Transverse colon (tissue), 4 donors: ENCODE measurements at regions not wholly inside any gene's neighbourhood (a gene's known extent, or its start where the extent isn't known, plus 50 kb on each side); places are given as distances from the start of the nearest gene placed in this dataset.

ENCODE experiments used
- POLR2AphosphoS5 ChIP-seq, 3 donors: sonication (generic); formaldehyde crosslinking; IDR thresholded peaks; one replicate each; pipeline ENCODE4 v1.6.1; 2016; ENCODE audit warnings: antibody characterized with exemption in 3 of 3
- TF ChIP-seq, protein P1 (sequence below), 5 experiments: fragments of 200-600 bp in 3 of 5; fragments of 450-650 bp in 2 of 5; sonication (generic) in 3 of 5; IDR thresholded peaks; 1 replicate in 2 of 5; 2 replicates in 3 of 5; pipeline ENCODE4 v1.5.1; 2016 to 2017; ENCODE audit warnings: antibody characterized with exemption in 5 of 5, inconsistent platforms in 3 of 5, mild to moderate bottlenecking in 2 of 5, moderate library complexity in 1 of 5

DNA sequence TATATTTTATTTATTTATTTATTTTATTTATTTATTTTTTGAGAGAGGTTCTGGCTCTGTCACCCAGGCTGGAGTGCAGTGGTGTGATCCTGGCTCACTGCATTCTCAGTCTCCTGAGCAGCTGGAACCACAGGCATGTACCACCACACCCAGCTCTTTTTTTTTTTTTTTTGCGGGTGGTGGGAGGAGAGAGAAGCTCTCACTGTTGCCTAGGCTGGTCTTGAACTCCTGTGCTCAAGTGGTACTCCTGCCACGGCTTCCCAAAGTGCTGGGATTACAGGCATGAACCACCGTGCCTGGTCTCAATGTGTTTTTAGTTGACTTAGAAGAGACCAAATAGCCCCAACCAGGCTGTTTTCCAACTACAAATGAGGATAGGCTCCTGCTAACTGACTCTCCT lies 80.7 kb downstream of the PDCL3 start:
- TF ChIP-seq, protein P1, sequence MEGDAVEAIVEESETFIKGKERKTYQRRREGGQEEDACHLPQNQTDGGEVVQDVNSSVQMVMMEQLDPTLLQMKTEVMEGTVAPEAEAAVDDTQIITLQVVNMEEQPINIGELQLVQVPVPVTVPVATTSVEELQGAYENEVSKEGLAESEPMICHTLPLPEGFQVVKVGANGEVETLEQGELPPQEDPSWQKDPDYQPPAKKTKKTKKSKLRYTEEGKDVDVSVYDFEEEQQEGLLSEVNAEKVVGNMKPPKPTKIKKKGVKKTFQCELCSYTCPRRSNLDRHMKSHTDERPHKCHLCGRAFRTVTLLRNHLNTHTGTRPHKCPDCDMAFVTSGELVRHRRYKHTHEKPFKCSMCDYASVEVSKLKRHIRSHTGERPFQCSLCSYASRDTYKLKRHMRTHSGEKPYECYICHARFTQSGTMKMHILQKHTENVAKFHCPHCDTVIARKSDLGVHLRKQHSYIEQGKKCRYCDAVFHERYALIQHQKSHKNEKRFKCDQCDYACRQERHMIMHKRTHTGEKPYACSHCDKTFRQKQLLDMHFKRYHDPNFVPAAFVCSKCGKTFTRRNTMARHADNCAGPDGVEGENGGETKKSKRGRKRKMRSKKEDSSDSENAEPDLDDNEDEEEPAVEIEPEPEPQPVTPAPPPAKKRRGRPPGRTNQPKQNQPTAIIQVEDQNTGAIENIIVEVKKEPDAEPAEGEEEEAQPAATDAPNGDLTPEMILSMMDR (IDR thresholded peaks at IDR 0.05): no peak
- no peak for TF ChIP-seq POLR2AphosphoS5 (IDR thresholded peaks at IDR 0.05)
